ENCODE measurements at regions not wholly inside any gene's neighbourhood (a gene's known extent, or its start where the extent isn't known, plus 50 kb on each side); places are given as distances from the start of the nearest gene placed in this dataset.

- 40% methylated on average over 4 of the region's 5 CpGs for WGBS (ENCODE audit: low lambda C conversion rate)
- in situ Hi-C loops (cut with HindIII; ENCODE audit: extremely low pct_ligation_motif_present, low pct_unique_long_range_greater_than_20kb), result no loop called here
- Histone ChIP-seq H3K36me3 (replicated peaks in 1 of 2; ENCODE audit: control insufficient read depth in 1 of 2, insufficient read depth in 2 of 2, low read length in 2 of 2) (no peaks in the 10 kb centered on the region), H3K79me2 (ENCODE audit: insufficient read depth, low read length) (no peaks in the 10 kb centered on the region), H4K20me1 (ENCODE audit: insufficient read depth, low read length) (no peaks in the 10 kb centered on the region), H2AFZ (ENCODE audit: low read length) (no peak overlapping the region), H3K4me3 (replicated peaks in 1 of 3; ENCODE audit: insufficient read depth in 1 of 3, low read depth in 2 of 3, low read length in 3 of 3) (no peak overlapping the region), H3K4me2 (ENCODE audit: low read depth, low read length) (no peak overlapping the region), H3K9ac (ENCODE audit: insufficient read depth, low read depth, low read length) (no peak overlapping the region), H3K4me1 (ENCODE audit: insufficient read depth, low read length) (no peaks in the 10 kb centered on the region), H3K27ac (ENCODE audit: extremely low read length, insufficient read depth, low read length) (no peak overlapping the region), H3K27me3 (ENCODE audit: control insufficient read depth in 1 of 2, insufficient read depth in 2 of 2, low read length in 2 of 2) (peaks cover 1 to 22% of the 10 kb centered on the region in 2 experiments; a peak in 3 of 5 replicates), H3K9me3 (ENCODE audit: low read length) (no peaks in the 10 kb centered on the region)
- ChIA-PET CTCF (ENCODE audit: low intra/inter-chr PET ratio, low total read pairs) (no interaction called here), POLR2A (no interaction called here)
- no TSS peak for BruUV-seq (replicated peaks)
- intact Hi-C loops (cut with micrococcal nuclease; ENCODE audit: unreplicated experiment), result no loop called here
- ATAC-seq (no peak), DNase-seq (ENCODE audit: low spot score) (no peak), FAIRE-seq (no peak)
- TF ChIP-seq SNAPC2 (CRISPR knock-in tag; IDR thresholded peaks at IDR 0.05) (no peak), ATAD3A (CRISPR knock-in tag; IDR thresholded peaks at IDR 0.05) (no peak), ETV5 (CRISPR knock-in tag; IDR thresholded peaks at IDR 0.05; ENCODE audit: borderline replicate concordance) (no peak), ZMYM2 (CRISPR knock-in tag; IDR thresholded peaks at IDR 0.05) (no peak), ZNF746 (CRISPR knock-in tag; IDR thresholded peaks at IDR 0.05) (no peak), PAXIP1 (CRISPR knock-in tag; conservative IDR thresholded peaks at IDR 0.05) (no peak), CCAR2 (optimal IDR thresholded peaks at IDR 0.05; ENCODE audit: low read depth, low read length) (no peak), SRSF9 (IDR thresholded peaks at IDR 0.05; ENCODE audit: borderline replicate concordance, insufficient read depth, low read depth, low read length, poor library complexity, severe bottlenecking) (no peak)
These were observed 233.5 kb upstream of the B3GAT1 start for GRCh38 chr11:134645576-134645975.
